Right atrium auricular region (tissue), 2 donors: ENCODE measurements at regions not wholly inside any gene's neighbourhood (a gene's known extent, or its start where the extent isn't known, plus 50 kb on each side); places are given as distances from the start of the nearest gene placed in this dataset.

Source experiments
- DNase-seq: peaks from one replicate; pipeline ENCODE4 v3.0.0-alpha.2; 2019; ENCODE audit warnings: low spot score
- H3K27ac ChIP-seq, 2 donors: fragments of 200-600 bp; sonication (generic); 1 replicate in 1 of 2; 2 replicates in 1 of 2; pipeline ENCODE4 v1.5.1; 2016 to 2019
- H3K27me3 ChIP-seq, 2 donors: fragments of 200-600 bp; sonication (generic); one replicate each; pipeline versions ENCODE4 v1.5.1 to v1.6.0; 2017 to 2019
- H3K36me3 ChIP-seq: fragments of 200-600 bp; sonication (generic); one replicate; pipeline ENCODE4 v1.5.1; 2016
- H3K4me1 ChIP-seq, 2 donors: fragments of 200-600 bp; sonication (generic); one replicate each; pipeline versions ENCODE4 v1.5.1 to v1.6.0; 2017 to 2019
- H3K4me3 ChIP-seq, 2 donors: fragments of 200-600 bp; sonication (generic); 1 replicate in 1 of 2; 2 replicates in 1 of 2; pipeline ENCODE4 v1.5.1; 2017 to 2019; ENCODE audit warnings: mild to moderate bottlenecking in 1 of 2, moderate library complexity in 1 of 2
- H3K9me3 ChIP-seq, 2 donors: fragments of 200-600 bp; sonication (generic); one replicate each; pipeline ENCODE4 v1.5.1; 2019
- CTCF ChIP-seq, 2 donors: fragments of 200-600 bp; sonication (generic); IDR thresholded peaks; one replicate each; pipeline ENCODE4 v1.5.1; 2019; ENCODE audit warnings: antibody characterized with exemption in 2 of 2

GRCh38 chr13:67498948-67499347 lies 268.8 kb upstream of the PCDH9 start:
- H3K4me3 ChIP-seq: no peak overlapping the region
- no peaks in the 10 kb centered on the region for H3K36me3 ChIP-seq
- no peak for TF ChIP-seq CTCF (IDR thresholded peaks at IDR 0.05)
- no peaks in the 10 kb centered on the region for H3K4me1 ChIP-seq
- no peaks in the 10 kb centered on the region for H3K9me3 ChIP-seq
- H3K27me3 ChIP-seq: no peaks in the 10 kb centered on the region
- no peak for DNase-seq
- no peak overlapping the region for H3K27ac ChIP-seq

GRCh38 chr13:67493835-67494234 lies 263.7 kb upstream of the PCDH9 start:
- Histone ChIP-seq H3K4me3 (no peak overlapping the region), H3K27me3 (no peaks in the 10 kb centered on the region), H3K9me3 (no peaks in the 10 kb centered on the region), H3K4me1 (no peaks in the 10 kb centered on the region), H3K36me3 (no peaks in the 10 kb centered on the region), H3K27ac (no peak overlapping the region)
- DNase-seq: no peak
- TF ChIP-seq CTCF (IDR thresholded peaks at IDR 0.05): no peak

- TF ChIP-seq CTCF (IDR thresholded peaks at IDR 0.05): no peak
- no peak overlapping the region for H3K4me3 ChIP-seq
- no peaks in the 10 kb centered on the region for H3K36me3 ChIP-seq
- no peak overlapping the region for H3K27ac ChIP-seq
- no peaks in the 10 kb centered on the region for H3K27me3 ChIP-seq
- no peaks in the 10 kb centered on the region for H3K9me3 ChIP-seq
- no peaks in the 10 kb centered on the region for H3K4me1 ChIP-seq
- no peak for DNase-seq
Observed at GRCh38 chr13:67489016-67489415, 258.9 kb upstream of the PCDH9 start.

GRCh38 chr13:67481445-67481844 lies 251.3 kb upstream of the PCDH9 start:
- DNase-seq: no peak
- H3K27me3 ChIP-seq: no peaks in the 10 kb centered on the region
- no peaks in the 10 kb centered on the region for H3K36me3 ChIP-seq
- no peak overlapping the region for H3K27ac ChIP-seq
- no peak overlapping the region for H3K4me3 ChIP-seq
- H3K4me1 ChIP-seq: no peaks in the 10 kb centered on the region
- no peaks in the 10 kb centered on the region for H3K9me3 ChIP-seq
- no peak for TF ChIP-seq CTCF (IDR thresholded peaks at IDR 0.05)

- Histone ChIP-seq H3K36me3 (no peaks in the 10 kb centered on the region), H3K27ac (no peak overlapping the region), H3K27me3 (no peaks in the 10 kb centered on the region), H3K9me3 (peaks cover 0 to 14% of the 10 kb centered on the region in 2 donors), H3K4me3 (no peak overlapping the region), H3K4me1 (no peaks in the 10 kb centered on the region)
- no peak for TF ChIP-seq CTCF (IDR thresholded peaks at IDR 0.05)
- no peak for DNase-seq
Observed at GRCh38 chr13:67474115-67474514, 244.0 kb upstream of the PCDH9 start.

- Histone ChIP-seq H3K9me3 (peaks cover 0 to 15% of the 10 kb centered on the region in 2 donors), H3K27ac (no peak overlapping the region), H3K4me3 (no peak overlapping the region), H3K27me3 (no peaks in the 10 kb centered on the region), H3K36me3 (no peaks in the 10 kb centered on the region), H3K4me1 (no peaks in the 10 kb centered on the region)
- TF ChIP-seq CTCF (IDR thresholded peaks at IDR 0.05): no peak
- DNase-seq: no peak
Observed at GRCh38 chr13:67469623-67470022, 239.5 kb upstream of the PCDH9 start.
